ENCODE measurements at regions not wholly inside any gene's neighbourhood (a gene's known extent, or its start where the extent isn't known, plus 50 kb on each side); places are given as distances from the start of the nearest gene placed in this dataset.
"Not testable (repeated sequence)": the region's sequence is repeated elsewhere in the genome, so short reads cannot be mapped to it uniquely, and the experiment has no call there.

- DNase-seq, result no peak
Measured at GRCh38 chr11:24408202-24408601, 88.7 kb upstream of the LUZP2 start.

DNA sequence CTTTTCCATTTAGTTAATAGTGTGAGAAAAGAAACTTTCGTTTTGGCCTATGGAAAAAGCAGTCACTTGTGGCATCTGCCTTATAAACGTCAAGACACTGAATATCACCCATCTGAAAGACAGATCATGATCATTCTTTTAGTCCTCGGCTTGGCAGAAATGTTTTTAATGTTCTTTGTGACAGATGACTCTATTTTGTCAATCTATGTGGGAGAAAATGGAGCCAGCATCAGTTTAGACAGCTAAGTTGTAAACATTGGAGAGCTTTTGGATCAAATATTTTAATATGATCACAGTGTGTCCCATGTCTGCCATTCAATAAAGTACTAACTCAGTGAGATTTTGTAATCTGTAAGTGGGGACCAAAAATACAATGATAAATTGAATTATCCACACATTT is 85.1 kb upstream of the LUZP2 start:
- no peak for DNase-seq

DNA sequence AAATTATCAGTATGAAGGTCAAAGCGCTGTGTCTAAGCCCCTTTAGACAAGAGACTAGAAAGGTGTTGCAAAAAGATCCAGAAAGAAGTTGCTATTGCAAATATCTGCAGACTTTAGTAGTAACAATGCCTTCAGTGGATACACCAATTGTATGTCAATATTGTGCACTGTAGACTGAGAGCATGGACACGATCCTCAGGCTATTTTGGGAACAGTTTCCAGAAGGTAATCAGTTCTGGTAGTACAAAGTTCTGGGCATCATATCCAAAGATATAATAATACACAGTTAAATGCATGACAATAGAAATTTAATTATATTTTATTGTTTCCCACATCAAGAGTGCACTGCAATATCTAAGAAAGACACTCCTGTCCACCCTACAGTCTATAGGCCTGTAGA is 84.1 kb upstream of the LUZP2 start:
- no peak for DNase-seq

DNA sequence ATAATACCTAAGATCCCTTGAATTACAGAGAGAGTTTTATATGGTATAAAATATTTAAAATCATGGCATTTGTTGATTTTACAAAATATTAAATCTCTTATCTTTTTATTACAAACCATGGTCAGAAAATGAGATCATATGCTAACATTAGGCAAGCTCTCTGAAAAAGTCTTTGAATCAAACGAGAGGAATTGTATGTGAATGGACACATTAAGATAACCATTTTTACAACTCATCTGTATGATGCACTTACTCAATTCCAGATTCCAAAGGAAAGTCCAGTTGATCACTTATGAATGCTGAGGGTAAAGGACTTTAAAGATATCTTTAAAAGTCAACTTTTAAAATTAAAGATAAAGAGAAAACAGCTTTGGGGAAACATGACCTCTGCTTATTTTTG is 83.5 kb upstream of the LUZP2 start:
- no peak for DNase-seq

DNA sequence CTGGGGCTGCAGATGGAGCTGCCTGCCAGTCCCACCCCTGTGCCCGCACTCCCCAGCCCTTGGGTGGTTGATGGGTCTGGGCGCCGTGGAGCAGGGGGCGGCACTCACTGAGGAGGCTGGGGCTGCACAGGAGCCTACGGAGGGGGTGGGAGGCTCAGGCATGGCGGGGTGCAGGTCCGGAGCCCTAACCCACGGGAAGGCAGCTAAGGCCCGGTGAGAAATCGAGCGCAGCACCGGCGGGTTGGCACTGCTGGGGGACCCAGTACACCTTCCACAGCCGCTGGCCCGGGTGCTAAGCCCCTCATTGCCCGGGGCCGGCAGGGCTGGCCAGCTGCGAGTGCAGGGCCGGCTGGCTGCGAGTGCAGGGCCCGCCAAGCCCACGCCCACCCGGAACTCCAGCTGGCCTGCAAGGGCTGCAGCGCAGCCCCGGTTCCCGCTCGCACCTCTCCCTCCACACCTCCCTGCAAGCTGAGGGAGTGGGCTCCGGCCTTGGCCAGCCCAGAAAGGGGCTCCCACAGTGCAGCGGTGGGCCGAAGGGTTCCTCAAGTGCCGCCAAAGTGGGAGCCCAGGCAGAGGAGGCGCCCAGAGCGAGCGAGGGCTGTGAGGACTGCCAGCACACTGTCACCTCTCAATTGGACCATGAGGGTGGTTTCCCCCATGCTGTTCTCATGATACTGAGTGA is 80.8 kb upstream of the LUZP2 start:
- not testable (repeated sequence) for DNase-seq

DNA sequence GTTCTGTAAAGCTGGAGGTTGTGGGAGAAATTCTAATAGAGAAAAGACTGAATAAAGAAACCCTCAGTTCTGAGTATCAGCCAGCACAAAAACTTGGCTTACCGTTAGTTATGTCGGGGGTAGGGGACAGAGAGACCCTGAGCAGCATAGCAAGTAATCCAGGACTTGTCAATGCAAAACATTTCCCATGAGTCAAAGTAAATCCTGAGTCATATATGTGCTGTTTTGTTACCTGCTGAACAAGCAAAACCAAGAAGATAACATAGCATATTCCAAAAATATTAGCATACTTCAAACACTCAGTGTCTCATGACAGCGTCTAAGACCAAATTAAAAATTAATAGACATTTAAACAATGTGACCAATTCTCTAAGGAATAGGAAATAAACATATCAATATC is 75.1 kb upstream of the LUZP2 start:
- no peak for DNase-seq

DNA sequence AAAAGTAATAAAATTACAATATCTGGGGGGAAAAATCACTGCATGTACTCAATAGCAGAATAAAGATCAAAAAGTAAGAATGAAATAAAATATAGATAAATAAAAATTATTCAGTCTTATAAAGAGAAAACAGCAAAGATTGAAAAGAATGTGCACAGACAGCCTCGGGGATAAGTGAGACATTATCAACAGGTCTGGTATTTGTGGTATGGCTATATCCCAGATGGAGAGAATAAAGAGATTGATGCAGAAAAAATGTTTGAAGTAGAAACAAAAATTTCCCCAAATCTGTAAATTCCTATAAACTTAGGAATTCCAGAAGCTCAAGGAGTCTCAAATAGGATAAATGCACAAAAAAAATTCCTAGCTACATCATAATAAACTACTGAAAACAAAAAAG is 74.5 kb upstream of the LUZP2 start:
- DNase-seq, result no peak

DNA sequence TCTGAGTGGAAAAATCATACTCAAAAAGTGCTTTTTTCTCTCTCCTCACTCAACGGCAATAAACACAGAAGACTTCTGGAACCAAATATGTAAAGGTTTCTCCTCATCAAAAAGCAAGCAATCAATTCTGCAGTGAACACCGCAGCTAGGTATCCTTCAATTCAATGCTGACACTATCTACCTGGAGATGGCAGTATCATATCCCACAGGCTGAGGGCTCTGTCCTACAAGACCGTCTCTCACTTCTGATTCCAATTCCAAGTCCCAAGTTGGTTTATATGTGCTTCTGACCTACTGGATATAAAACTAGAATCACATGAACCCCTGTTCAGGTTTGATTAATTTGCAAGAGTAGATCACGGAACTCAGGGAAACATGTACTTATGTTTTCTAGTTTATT is 59.7 kb upstream of the LUZP2 start:
- no peak for DNase-seq
